ENCODE measurements at regions not wholly inside any gene's neighbourhood (a gene's known extent, or its start where the extent isn't known, plus 50 kb on each side); places are given as distances from the start of the nearest gene placed in this dataset.
A peak's percentile ranks its signal among the peaks of the same experiment; 100 is the strongest.

- Histone ChIP-seq H3K27me3 (replicated peaks; ENCODE audit: control insufficient read depth, insufficient read depth, low read length) (no peaks in the 10 kb centered on the region), H3K9ac (ENCODE audit: low read length) (no peak overlapping the region), H3K9me3 (ENCODE audit: control insufficient read depth, low read length) (no peaks in the 10 kb centered on the region), H3K4me1 (ENCODE audit: control insufficient read depth, insufficient read depth, low read length) (no peaks in the 10 kb centered on the region), H3K36me3 (ENCODE audit: control insufficient read depth, insufficient read depth, low read length, severe bottlenecking) (no peaks in the 10 kb centered on the region), H3K4me3 (ENCODE audit: low read length) (no peak overlapping the region)
- peak; percentile 48 for DNase-seq (ENCODE audit: low read depth)
Observed at GRCh38 chr4:29405116-29405515, 1315.1 kb upstream of the PCDH7 start.

GRCh38 chr4:29415771-29416170 is 1304.4 kb upstream of the PCDH7 start:
- no peaks in the 10 kb centered on the region for H3K36me3 ChIP-seq (ENCODE audit: control insufficient read depth, insufficient read depth, low read length, severe bottlenecking)
- no peak overlapping the region for H3K4me3 ChIP-seq (ENCODE audit: low read length)
- DNase-seq (ENCODE audit: low read depth) = no peak
- H3K27me3 ChIP-seq (replicated peaks; ENCODE audit: control insufficient read depth, insufficient read depth, low read length) = no peaks in the 10 kb centered on the region
- no peaks in the 10 kb centered on the region for H3K4me1 ChIP-seq (ENCODE audit: control insufficient read depth, insufficient read depth, low read length)
- no peak overlapping the region for H3K9ac ChIP-seq (ENCODE audit: low read length)
- H3K9me3 ChIP-seq (ENCODE audit: control insufficient read depth, low read length) = no peaks in the 10 kb centered on the region

- Histone ChIP-seq H3K27me3 (replicated peaks; ENCODE audit: control insufficient read depth, insufficient read depth, low read length) (no peaks in the 10 kb centered on the region), H3K9ac (ENCODE audit: low read length) (no peak overlapping the region), H3K4me1 (ENCODE audit: control insufficient read depth, insufficient read depth, low read length) (no peaks in the 10 kb centered on the region), H3K4me3 (ENCODE audit: low read length) (no peak overlapping the region), H3K36me3 (ENCODE audit: control insufficient read depth, insufficient read depth, low read length, severe bottlenecking) (no peaks in the 10 kb centered on the region), H3K9me3 (ENCODE audit: control insufficient read depth, low read length) (no peaks in the 10 kb centered on the region)
- peak; percentile 85 for DNase-seq (ENCODE audit: low read depth)
Observed at GRCh38 chr4:29423836-29424721, 1296.1 kb upstream of the PCDH7 start.

GRCh38 chr4:29453303-29453820 is 1266.8 kb upstream of the PCDH7 start:
- peak; percentile 17 for DNase-seq (ENCODE audit: low read depth)
- peaks cover 4% of the 10 kb centered on the region for H3K9me3 ChIP-seq (ENCODE audit: control insufficient read depth, low read length)
- no peaks in the 10 kb centered on the region for H3K27me3 ChIP-seq (replicated peaks; ENCODE audit: control insufficient read depth, insufficient read depth, low read length)
- H3K4me3 ChIP-seq (ENCODE audit: low read length) = no peak overlapping the region
- H3K36me3 ChIP-seq (ENCODE audit: control insufficient read depth, insufficient read depth, low read length, severe bottlenecking) = no peaks in the 10 kb centered on the region
- no peaks in the 10 kb centered on the region for H3K4me1 ChIP-seq (ENCODE audit: control insufficient read depth, insufficient read depth, low read length)
- no peak overlapping the region for H3K9ac ChIP-seq (ENCODE audit: low read length)

- H3K4me3 ChIP-seq (ENCODE audit: low read length) = no peak overlapping the region
- H3K9ac ChIP-seq (ENCODE audit: low read length) = no peak overlapping the region
- no peaks in the 10 kb centered on the region for H3K36me3 ChIP-seq (ENCODE audit: control insufficient read depth, insufficient read depth, low read length, severe bottlenecking)
- no peaks in the 10 kb centered on the region for H3K4me1 ChIP-seq (ENCODE audit: control insufficient read depth, insufficient read depth, low read length)
- H3K9me3 ChIP-seq (ENCODE audit: control insufficient read depth, low read length) = peaks cover 4% of the 10 kb centered on the region
- no peak for DNase-seq (ENCODE audit: low read depth)
- no peaks in the 10 kb centered on the region for H3K27me3 ChIP-seq (replicated peaks; ENCODE audit: control insufficient read depth, insufficient read depth, low read length)
Observed at GRCh38 chr4:29459926-29460325, 1260.2 kb upstream of the PCDH7 start.

GRCh38 chr4:29467044-29467717 is 1253.0 kb upstream of the PCDH7 start:
- Histone ChIP-seq H3K4me3 (ENCODE audit: low read length) (no peak overlapping the region), H3K27me3 (replicated peaks; ENCODE audit: control insufficient read depth, insufficient read depth, low read length) (no peaks in the 10 kb centered on the region), H3K9ac (ENCODE audit: low read length) (no peak overlapping the region), H3K9me3 (ENCODE audit: control insufficient read depth, low read length) (no peaks in the 10 kb centered on the region), H3K4me1 (ENCODE audit: control insufficient read depth, insufficient read depth, low read length) (no peaks in the 10 kb centered on the region), H3K36me3 (ENCODE audit: control insufficient read depth, insufficient read depth, low read length, severe bottlenecking) (no peaks in the 10 kb centered on the region)
- peak; percentile 1 for DNase-seq (ENCODE audit: low read depth)

All from adipocyte (in vitro differentiated cells).